ENCODE measurements at regions not wholly inside any gene's neighbourhood (a gene's known extent, or its start where the extent isn't known, plus 50 kb on each side); places are given as distances from the start of the nearest gene placed in this dataset.

DNA sequence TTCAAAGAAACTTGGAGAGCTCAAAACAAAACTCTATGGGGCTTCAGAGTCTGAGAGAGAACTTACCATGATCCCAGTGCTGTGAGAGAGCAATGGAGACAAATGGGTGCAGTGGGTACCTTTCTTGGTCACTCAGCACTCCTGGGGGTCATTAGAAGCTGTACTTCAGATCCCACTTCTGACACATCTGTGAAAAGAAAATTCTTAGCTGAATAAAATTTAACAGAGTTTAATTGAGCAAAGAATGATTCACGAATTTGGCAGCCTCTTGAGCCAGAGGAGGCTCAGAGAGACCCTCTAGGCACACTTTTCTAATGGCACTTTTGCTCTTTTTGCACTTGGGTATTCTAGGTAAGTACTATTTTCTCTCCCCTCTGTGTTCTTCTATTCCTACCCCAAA, 96.8 kb upstream of the SYT10 start:
- TF ChIP-seq, protein P1, sequence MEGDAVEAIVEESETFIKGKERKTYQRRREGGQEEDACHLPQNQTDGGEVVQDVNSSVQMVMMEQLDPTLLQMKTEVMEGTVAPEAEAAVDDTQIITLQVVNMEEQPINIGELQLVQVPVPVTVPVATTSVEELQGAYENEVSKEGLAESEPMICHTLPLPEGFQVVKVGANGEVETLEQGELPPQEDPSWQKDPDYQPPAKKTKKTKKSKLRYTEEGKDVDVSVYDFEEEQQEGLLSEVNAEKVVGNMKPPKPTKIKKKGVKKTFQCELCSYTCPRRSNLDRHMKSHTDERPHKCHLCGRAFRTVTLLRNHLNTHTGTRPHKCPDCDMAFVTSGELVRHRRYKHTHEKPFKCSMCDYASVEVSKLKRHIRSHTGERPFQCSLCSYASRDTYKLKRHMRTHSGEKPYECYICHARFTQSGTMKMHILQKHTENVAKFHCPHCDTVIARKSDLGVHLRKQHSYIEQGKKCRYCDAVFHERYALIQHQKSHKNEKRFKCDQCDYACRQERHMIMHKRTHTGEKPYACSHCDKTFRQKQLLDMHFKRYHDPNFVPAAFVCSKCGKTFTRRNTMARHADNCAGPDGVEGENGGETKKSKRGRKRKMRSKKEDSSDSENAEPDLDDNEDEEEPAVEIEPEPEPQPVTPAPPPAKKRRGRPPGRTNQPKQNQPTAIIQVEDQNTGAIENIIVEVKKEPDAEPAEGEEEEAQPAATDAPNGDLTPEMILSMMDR (IDR thresholded peaks at IDR 0.05; ENCODE audit: low read length) = no peak
- TF ChIP-seq EZH2 (IDR thresholded peaks at IDR 0.05; ENCODE audit: borderline replicate concordance, low read length) = no peak

Data from OCI-LY1 (cell line).